ENCODE measurements at regions not wholly inside any gene's neighbourhood (a gene's known extent, or its start where the extent isn't known, plus 50 kb on each side); places are given as distances from the start of the nearest gene placed in this dataset.

GRCh38 chr10:4527281-4527970 lies 298.6 kb upstream of the AKR1E2 start:
- TF ChIP-seq FOXM1 (IDR thresholded peaks at IDR 0.05; ENCODE audit: borderline replicate concordance, low read depth), result no peak
- TF ChIP-seq REST (IDR thresholded peaks at IDR 0.05; ENCODE audit: low read depth), result no peak
- no peak for TF ChIP-seq ZBTB7A (IDR thresholded peaks at IDR 0.05; ENCODE audit: low read depth)
- no peak; the same call in 1 of the 2 replicates for TF ChIP-seq TCF12 (IDR thresholded peaks at IDR 0.05; ENCODE audit: low read depth)
- TF ChIP-seq MAX (IDR thresholded peaks at IDR 0.05), result no peak
- peak; percentile 40; the same call in 1 of the 2 replicates for TF ChIP-seq EP300 (IDR thresholded peaks at IDR 0.05; ENCODE audit: borderline replicate concordance)
- peak; percentile 66 for TF ChIP-seq TEAD4 (IDR thresholded peaks at IDR 0.05)
- no peak for TF ChIP-seq CREB1 (IDR thresholded peaks at IDR 0.05; ENCODE audit: low read depth)
- no peak for TF ChIP-seq CEBPB (IDR thresholded peaks at IDR 0.05)
- TF ChIP-seq TAF1 (IDR thresholded peaks at IDR 0.05; ENCODE audit: low read depth), result no peak
- no peak for TF ChIP-seq EGR1 (IDR thresholded peaks at IDR 0.05)
- TF ChIP-seq NFIC (IDR thresholded peaks at IDR 0.05), result peak; percentile 46
- no peak for TF ChIP-seq YY1 (IDR thresholded peaks at IDR 0.05; ENCODE audit: low read depth)
- no peak for TF ChIP-seq RAD21 (IDR thresholded peaks at IDR 0.05; ENCODE audit: low read depth)

Measured in Ishikawa (cell line).